ENCODE measurements at regions not wholly inside any gene's neighbourhood (a gene's known extent, or its start where the extent isn't known, plus 50 kb on each side); places are given as distances from the start of the nearest gene placed in this dataset.

DNA sequence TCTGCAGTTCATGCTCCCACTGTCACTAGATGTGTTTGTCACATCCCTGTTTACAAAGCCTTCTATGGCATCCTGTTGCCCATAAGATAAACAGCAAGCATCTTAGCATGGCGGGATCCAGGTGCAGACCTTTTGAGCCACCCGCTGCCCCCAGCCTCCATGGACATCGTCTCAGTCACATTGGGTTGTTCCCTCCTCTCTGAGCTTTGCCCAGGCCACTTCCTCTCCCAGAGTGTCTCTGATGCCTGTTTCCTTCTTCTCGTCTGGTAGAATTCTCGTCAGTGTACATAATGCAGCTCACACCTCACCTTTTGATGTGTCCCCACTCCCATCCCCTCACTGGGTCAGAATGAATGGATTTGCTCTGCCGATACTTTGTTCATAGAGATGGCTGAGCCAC is 239.0 kb upstream of the APCDD1 start:
- Histone ChIP-seq H3K9me3 (no peaks in the 10 kb centered on the region), H3K4me3 (replicated peaks in 1 of 3) (no peak overlapping the region), H3K4me1 (no peaks in the 10 kb centered on the region), H3K36me3 (no peaks in the 10 kb centered on the region), H3K27ac (no peak overlapping the region), H3K27me3 (no peaks in the 10 kb centered on the region)
- WGBS, 2 donors = 87 to 93% methylated on average over 6 of the region's 6 CpGs
- TF ChIP-seq POLR2A (IDR thresholded peaks at IDR 0.05) = no peak
- TF ChIP-seq, protein P1, sequence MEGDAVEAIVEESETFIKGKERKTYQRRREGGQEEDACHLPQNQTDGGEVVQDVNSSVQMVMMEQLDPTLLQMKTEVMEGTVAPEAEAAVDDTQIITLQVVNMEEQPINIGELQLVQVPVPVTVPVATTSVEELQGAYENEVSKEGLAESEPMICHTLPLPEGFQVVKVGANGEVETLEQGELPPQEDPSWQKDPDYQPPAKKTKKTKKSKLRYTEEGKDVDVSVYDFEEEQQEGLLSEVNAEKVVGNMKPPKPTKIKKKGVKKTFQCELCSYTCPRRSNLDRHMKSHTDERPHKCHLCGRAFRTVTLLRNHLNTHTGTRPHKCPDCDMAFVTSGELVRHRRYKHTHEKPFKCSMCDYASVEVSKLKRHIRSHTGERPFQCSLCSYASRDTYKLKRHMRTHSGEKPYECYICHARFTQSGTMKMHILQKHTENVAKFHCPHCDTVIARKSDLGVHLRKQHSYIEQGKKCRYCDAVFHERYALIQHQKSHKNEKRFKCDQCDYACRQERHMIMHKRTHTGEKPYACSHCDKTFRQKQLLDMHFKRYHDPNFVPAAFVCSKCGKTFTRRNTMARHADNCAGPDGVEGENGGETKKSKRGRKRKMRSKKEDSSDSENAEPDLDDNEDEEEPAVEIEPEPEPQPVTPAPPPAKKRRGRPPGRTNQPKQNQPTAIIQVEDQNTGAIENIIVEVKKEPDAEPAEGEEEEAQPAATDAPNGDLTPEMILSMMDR (IDR thresholded peaks at IDR 0.05) = no peak
- no peak for DNase-seq
- intact Hi-C loops (cut with DNase I) = no loop called here

DNA sequence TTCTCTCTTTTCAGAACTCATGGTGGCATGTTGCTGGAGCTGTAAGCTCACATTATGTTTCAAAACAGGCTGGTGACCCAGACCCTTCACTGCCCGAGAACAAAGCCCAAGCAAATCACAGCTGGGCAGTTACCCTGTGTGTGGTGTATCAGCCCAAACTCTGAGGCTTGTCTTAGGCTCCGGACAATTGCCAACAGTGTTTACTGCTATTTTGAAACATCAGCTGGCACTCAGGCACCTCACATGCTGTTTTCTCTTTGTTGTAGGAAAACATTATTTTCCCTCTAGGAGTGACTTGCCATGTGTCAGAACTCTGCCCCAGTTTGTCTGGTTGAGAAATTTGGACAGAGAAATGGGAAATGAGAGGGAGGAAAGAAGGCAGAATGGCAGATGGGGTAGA is 237.6 kb upstream of the APCDD1 start:
- no peak for TF ChIP-seq POLR2A (IDR thresholded peaks at IDR 0.05)
- TF ChIP-seq, protein P1 (IDR thresholded peaks at IDR 0.05) = no peak
- Histone ChIP-seq H3K4me3 (replicated peaks in 1 of 3) (no peak overlapping the region), H3K9me3 (no peaks in the 10 kb centered on the region), H3K27me3 (no peaks in the 10 kb centered on the region), H3K27ac (no peak overlapping the region), H3K36me3 (no peaks in the 10 kb centered on the region), H3K4me1 (no peaks in the 10 kb centered on the region)
- 95 to 100% methylated on average over 2 of the region's 2 CpGs for WGBS, 2 donors
- DNase-seq = no peak
- intact Hi-C loops (cut with DNase I) = no loop called here

DNA sequence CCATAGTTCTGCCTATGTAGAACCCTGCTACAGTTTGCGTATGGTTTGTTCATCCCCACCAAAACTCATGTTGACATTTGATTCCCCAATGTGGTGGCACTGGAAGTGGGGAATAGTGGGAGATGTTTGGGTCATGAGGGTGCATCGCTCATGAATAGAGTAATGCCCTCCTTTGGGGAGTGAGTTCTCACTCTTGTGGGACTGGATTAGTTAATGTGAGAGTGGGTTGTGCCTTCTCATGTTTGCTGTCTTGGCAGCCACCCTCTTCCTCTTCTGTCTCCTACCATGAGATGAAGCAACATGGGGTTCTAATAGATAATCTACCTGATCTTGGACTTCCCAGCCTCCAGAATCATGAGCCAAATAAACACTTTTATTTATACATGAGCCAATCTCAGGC is 237.2 kb upstream of the APCDD1 start:
- Histone ChIP-seq H3K27me3 (no peaks in the 10 kb centered on the region), H3K9me3 (no peaks in the 10 kb centered on the region), H3K36me3 (no peaks in the 10 kb centered on the region), H3K27ac (no peak overlapping the region), H3K4me1 (no peaks in the 10 kb centered on the region), H3K4me3 (replicated peaks in 1 of 3) (no peak overlapping the region)
- 96 to 98% methylated on average over 2 of the region's 2 CpGs for WGBS, 2 donors
- intact Hi-C loops (cut with DNase I) = no loop called here
- TF ChIP-seq POLR2A (IDR thresholded peaks at IDR 0.05) = no peak
- TF ChIP-seq, protein P1 (IDR thresholded peaks at IDR 0.05) = no peak
- DNase-seq = no peak

DNA sequence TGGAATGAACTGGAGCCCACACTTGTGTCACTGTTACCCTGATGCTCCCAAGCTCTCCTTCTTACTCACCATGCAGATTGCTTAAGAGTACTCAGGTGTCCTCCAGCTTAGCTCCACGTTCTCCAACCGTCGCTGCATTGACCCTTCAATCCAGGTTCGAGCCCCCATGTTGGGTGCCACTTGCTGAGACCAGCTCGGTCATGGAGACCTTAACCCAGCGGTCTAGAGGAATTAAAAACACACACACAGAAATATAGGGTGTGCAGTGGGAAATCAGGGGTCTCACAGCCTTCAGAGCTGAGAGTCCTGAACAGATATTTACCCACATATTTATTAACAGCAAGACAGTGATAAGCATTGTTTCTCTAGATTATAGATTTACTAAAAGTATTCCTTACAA is 229.1 kb upstream of the APCDD1 start:
- H3K27ac ChIP-seq = no peak overlapping the region
- no peaks in the 10 kb centered on the region for H3K4me1 ChIP-seq
- no peaks in the 10 kb centered on the region for H3K36me3 ChIP-seq
- intact Hi-C loops (cut with DNase I) = no loop called here
- H3K4me3 ChIP-seq (replicated peaks in 1 of 3) = no peak overlapping the region
- no peaks in the 10 kb centered on the region for H3K9me3 ChIP-seq
- TF ChIP-seq POLR2A (IDR thresholded peaks at IDR 0.05) = no peak
- TF ChIP-seq, protein P1 (IDR thresholded peaks at IDR 0.05) = no peak
- H3K27me3 ChIP-seq = no peaks in the 10 kb centered on the region
- DNase-seq = no peak
- 94 to 96% methylated on average over 6 of the region's 6 CpGs for WGBS, 2 donors

DNA sequence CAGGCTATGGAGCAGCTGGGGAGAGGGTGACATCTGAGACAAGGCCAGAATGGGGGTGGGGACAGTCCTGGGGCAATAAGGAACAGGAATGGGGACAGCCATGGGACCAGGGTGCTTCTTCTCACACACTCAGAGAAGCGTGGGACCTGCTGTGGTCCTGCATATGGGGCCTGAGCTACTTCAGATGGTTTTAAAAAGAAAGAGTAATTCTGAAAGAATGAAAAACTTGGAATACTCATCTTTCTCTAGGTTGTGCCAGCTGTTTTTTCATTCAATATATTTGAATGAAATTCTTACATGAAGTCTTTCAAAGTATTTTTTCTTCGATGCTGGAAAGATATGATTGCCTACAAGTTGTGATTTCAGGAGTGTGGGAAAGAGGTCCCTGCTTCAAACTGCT is 227.5 kb upstream of the APCDD1 start:
- no peak overlapping the region for H3K27ac ChIP-seq
- H3K4me3 ChIP-seq (replicated peaks in 1 of 3) = no peak overlapping the region
- DNase-seq = no peak
- H3K36me3 ChIP-seq = no peaks in the 10 kb centered on the region
- TF ChIP-seq, protein P1 (IDR thresholded peaks at IDR 0.05) = no peak
- TF ChIP-seq POLR2A (IDR thresholded peaks at IDR 0.05) = no peak
- H3K4me1 ChIP-seq = no peaks in the 10 kb centered on the region
- intact Hi-C loops (cut with DNase I) = no loop called here
- H3K9me3 ChIP-seq = no peaks in the 10 kb centered on the region
- WGBS, 2 donors = 84 to 96% methylated on average over 2 of the region's 2 CpGs
- H3K27me3 ChIP-seq = no peaks in the 10 kb centered on the region
